Heart left ventricle (tissue), 13 donors: ENCODE measurements at regions not wholly inside any gene's neighbourhood (a gene's known extent, or its start where the extent isn't known, plus 50 kb on each side); places are given as distances from the start of the nearest gene placed in this dataset.

ENCODE experiments used
- POLR2A ChIP-seq, 2 donors: fragments of 450-650 bp; IDR thresholded peaks; one replicate each; pipeline ENCODE4 v1.6.1; 2017; ENCODE audit warnings: antibody characterized with exemption in 2 of 2, mild to moderate bottlenecking in 2 of 2, moderate library complexity in 2 of 2
- TF ChIP-seq, protein P1 (sequence below), 12 donors: fragments of 200-600 bp; sonication (generic) in 4 of 12; IDR thresholded peaks; one replicate each; pipeline versions ENCODE4 v1.5.0 to v1.8.0; 2018 to 2022; ENCODE audit warnings: antibody characterized with exemption in 12 of 12, mild to moderate bottlenecking in 5 of 12
- donor health status: ischemic (EF 13 %, LVEDD 7.1; RV severe dilation, severe dysfunction).
- donor health status: DM: no; HTN: yes; CAD: no.
- donor health status: DM: no; HTN: no; CAD: no.
- donor health status: ischemic (EF 25% LVEDD 6.9; RV normal size, moderate dysfunction).
- donor health status: ischemic (EF 25% LVEDD 5.7; RV mildly dilated, moderate dysfunction).
- donor health status: ischemic (EF 35%, LVEDD 5.7; RV mildly dilated, moderate dysfunction).
- donor health status: nonischemic (EF 11% LVEDD 7.7; RV severe dilation, severe dysfunction).
- donor health status: DM: yes; HTN: yes; CAD: no.
- donor health status: PGD.
- donor health status: ischemic (EF 29% LVEDD 5.4; RV normal size, mild dysfunction).
- donor health status: nonischemic (EF 23%, LVEDD 6.1; RV moderate dilation, normal function).

DNA sequence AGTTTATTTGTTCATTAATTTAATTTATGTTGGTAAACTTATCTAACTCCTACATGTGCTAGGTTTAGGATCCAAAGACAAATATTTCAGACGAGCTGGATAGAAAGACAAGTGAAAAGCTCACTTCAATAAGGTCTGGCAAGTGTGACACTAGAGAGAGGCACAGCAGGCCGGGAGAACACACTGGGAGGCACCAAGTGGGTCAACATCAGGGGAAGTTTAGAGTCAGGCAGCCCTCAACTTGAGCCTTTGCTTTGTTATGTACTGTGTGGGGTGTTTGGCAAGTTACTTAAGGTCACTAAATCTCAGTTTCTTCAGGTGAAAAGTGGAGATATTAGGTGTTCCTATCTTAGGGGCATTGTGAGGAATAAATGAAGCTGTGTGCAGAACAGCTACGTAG, 214.4 kb downstream of the PCSK1 start:
- TF ChIP-seq, protein P1, sequence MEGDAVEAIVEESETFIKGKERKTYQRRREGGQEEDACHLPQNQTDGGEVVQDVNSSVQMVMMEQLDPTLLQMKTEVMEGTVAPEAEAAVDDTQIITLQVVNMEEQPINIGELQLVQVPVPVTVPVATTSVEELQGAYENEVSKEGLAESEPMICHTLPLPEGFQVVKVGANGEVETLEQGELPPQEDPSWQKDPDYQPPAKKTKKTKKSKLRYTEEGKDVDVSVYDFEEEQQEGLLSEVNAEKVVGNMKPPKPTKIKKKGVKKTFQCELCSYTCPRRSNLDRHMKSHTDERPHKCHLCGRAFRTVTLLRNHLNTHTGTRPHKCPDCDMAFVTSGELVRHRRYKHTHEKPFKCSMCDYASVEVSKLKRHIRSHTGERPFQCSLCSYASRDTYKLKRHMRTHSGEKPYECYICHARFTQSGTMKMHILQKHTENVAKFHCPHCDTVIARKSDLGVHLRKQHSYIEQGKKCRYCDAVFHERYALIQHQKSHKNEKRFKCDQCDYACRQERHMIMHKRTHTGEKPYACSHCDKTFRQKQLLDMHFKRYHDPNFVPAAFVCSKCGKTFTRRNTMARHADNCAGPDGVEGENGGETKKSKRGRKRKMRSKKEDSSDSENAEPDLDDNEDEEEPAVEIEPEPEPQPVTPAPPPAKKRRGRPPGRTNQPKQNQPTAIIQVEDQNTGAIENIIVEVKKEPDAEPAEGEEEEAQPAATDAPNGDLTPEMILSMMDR (IDR thresholded peaks at IDR 0.05) = no peak
- no peak for TF ChIP-seq POLR2A (IDR thresholded peaks at IDR 0.05)
